Epidermal melanocyte (primary cell): ENCODE measurements at regions not wholly inside any gene's neighbourhood (a gene's known extent, or its start where the extent isn't known, plus 50 kb on each side); places are given as distances from the start of the nearest gene placed in this dataset.
"Not testable (repeated sequence)": the region's sequence is repeated elsewhere in the genome, so short reads cannot be mapped to it uniquely, and the experiment has no call there.

ENCODE experiments used
- DNase-seq: peaks from one replicate; pipeline ENCODE4 v3.0.0; 2011; ENCODE audit warnings: low spot score; ENCODE audit not compliant: insufficient read length

DNA sequence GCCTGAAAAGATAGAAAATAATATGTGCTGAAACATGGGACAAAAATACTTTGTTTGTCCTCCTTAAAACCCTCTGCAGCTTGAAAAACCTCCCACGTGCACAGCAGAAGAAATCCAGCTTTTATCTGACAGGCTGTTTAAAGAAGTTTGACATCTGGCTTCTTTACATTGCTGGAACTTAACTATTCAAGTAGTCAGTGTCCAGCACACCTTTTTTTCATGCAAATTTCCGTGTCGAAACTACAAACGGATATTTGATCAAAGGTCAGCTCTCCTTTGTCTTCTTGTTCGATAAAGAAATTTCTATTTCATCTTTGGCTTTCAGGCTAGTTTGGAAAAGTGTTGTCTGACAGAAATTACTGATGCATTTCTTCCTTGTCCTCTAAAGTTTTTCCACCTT, 66.8 kb upstream of the KBTBD8 start:
- DNase-seq: no peak

DNA sequence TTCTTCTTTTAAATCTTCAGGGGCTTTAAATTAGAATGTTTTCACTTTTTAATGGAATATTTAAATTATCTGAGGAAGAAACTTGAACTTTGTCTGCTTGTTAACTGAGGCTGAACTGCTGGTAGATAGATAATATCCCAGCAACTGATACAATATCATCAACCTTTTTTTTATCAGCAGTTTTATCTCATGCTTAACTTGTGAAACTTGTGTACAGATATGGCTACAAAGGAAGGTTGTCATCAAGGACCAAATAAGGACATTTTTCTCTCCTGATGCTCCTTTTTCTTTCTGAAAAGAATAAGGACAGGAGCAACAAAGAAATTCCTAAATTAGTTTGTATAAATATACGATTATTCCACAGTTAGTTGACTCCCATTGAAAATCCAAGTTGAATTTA, 66.4 kb upstream of the KBTBD8 start:
- DNase-seq: no peak

DNA sequence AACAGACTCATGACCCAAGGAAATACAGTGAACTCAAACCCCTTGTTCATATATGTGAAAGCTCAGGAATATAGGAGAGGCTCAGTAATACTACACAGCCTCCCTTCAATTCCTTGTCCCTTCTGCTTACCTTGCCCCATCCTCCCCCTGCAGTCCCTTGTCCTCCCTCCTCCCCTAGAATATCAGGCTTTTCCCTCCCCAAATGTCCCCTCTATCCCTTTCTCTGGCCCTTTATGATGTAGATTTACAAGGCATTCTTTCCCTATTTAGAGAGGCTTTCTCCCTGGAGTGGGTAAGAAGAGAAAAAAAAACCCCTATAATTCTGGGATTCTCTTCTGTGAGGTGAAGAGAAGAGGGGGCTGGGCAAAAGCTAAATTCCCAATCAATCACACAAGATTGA, 64.9 kb upstream of the KBTBD8 start:
- no peak for DNase-seq

DNA sequence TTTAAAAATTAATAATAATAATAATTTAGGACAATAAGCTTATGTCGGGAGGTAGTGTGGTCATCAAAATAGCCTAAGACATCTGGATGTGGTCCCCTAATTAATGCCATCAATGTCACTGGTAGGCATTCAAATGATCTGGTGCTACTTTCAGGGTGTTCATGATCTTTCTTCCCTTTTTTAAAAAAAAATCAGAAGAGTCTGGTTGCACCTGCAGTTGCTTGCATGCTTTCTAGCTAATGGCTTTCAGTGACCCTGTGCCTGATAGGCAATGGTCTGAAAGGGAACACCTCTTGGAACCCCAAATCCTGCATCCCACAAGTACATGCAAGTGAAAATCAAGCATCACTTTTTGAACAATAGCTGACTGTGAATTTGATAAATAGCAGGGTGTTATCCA, 64.1 kb upstream of the KBTBD8 start:
- no peak for DNase-seq

DNA sequence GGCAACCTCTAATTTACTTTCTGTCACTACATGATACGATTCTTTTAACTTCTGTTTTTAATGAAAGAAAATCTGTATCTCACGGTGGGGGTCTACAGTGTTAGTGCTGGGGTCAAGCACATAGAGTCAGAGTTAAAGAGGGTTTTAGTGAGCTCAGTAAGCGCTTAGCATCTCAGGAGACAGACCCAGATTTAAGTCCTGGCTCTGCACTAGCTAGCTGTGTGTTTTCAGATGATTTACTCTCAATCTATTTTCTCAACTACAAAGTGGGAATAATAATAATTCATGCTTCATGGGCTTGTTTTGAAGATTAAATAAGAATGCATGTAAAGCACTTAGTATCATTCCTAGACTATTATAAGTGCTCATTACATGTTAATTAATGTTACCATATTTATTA, 63.4 kb upstream of the KBTBD8 start:
- DNase-seq: no peak

DNA sequence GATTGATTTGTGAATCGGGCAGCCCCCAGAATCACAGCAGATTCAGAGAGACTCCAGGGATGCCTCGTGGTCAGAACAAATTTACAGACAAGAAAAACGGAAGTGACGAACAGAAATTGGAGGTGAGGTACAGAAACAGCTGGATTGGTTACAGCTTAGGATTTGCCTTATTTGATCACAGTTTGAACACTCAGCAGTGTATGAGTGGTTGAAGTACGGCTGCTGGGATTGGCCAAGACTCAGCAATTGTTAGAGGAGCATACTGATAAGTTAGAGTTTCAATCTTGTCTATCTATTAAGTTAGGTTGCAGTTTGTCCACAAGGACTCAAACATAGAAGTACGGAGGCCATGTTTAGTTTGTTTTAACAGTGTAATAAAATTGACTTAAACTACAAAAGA, 61.1 kb upstream of the KBTBD8 start:
- DNase-seq: not testable (repeated sequence)

DNA sequence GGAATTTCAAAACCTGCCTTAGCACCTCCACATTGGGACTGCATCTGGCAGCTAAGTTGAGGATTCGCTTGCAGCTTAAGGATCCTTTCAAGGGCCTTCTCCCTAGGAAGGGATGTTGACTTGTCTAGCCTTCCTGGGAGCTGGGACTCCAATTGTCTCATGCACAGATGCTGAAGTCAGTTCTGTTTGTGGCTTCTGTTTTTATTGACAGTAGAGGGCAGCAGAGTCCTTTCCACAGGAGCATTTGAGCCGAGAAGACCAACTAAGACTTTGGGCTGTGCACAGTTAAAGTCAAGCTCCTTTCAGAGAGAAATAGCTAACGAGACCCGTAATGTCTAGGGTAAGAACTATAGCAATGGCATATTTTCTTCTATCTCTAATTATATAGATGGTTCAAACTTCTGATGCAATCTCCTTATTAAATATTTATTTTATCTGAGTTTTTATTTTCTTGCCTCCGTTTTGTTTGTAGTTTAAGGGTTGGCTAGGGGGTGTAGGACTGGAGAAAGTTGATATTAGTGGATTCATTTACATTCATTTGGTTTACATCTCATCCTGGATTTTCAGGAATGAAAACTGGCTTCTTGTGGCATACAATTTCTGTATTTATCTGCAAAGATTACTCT, 59.7 kb upstream of the KBTBD8 start:
- DNase-seq: peak; percentile 33

DNA sequence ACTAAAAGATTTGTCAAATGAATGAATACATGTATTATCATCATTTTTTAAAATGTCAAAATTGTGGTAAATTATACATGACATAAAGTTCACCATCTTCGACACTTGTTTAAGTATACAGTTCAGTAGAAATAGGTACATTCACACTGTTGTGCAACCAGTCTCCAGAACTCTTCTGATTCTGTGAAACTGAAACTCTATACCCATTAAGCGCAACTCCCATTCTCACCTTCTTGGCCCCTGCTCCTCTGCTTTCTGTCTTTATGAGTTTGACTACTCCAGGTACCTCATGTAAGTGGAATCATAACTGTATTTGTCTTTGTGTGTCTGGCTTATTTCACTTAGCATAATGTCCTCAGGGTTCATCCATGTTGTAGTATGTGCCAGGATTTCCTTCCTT, 50.1 kb upstream of the KBTBD8 start:
- no peak for DNase-seq
